OCI-LY7 (cell line): ENCODE measurements at regions not wholly inside any gene's neighbourhood (a gene's known extent, or its start where the extent isn't known, plus 50 kb on each side); places are given as distances from the start of the nearest gene placed in this dataset.

ENCODE experiments used
- BruUV-seq: library from RNA; stranded (reverse); fragments of 400-500 nt; replicated peaks from 2 replicates; lab custom pipeline; 2021; lab: Mats Ljungman, UMichigan
- CTCF ChIA-PET: fragments of 300-600 bp; sonication (Branson Sonifier 250); formaldehyde crosslinking; loops from one replicate; lab custom pipeline; 2022; ENCODE audit warnings: antibody characterized with exemption; ENCODE audit not compliant: unreplicated experiment; lab: Charles Lee
- POLR2A ChIA-PET: fragments of 300-600 bp; sonication (Branson Sonifier 250); formaldehyde crosslinking; loops from one replicate; lab custom pipeline; 2022; ENCODE audit warnings: antibody characterized with exemption; lab: Charles Lee
- DNase-seq: peaks from one replicate; pipeline ENCODE4 v3.0.0-alpha.2; 2015; ENCODE audit warnings: low spot score
- H2AFZ ChIP-seq: fragments of 200-600 bp; sonication (generic), shearing (Covaris generic); 2 replicates; pipeline ENCODE4 v1.6.1; 2014; ENCODE audit warnings: mild to moderate bottlenecking, antibody characterized with exemption, low read length, moderate library complexity
- H3K27ac ChIP-seq: fragments of 200-600 bp; sonication (generic); 2 replicates; pipeline ENCODE4 v1.5.1; 2014; ENCODE audit warnings: mixed run types, low read depth, mild to moderate bottlenecking, moderate library complexity, low read length, inconsistent platforms; ENCODE audit not compliant: poor library complexity, severe bottlenecking
- H3K36me3 ChIP-seq: fragments of 200-600 bp; sonication (generic); 2 replicates; pipeline ENCODE4 v1.6.1; 2014; ENCODE audit warnings: mild to moderate bottlenecking, antibody characterized with exemption, low read length, moderate library complexity, mixed read lengths; ENCODE audit not compliant: insufficient read depth
- H3K4me1 ChIP-seq: fragments of 200-600 bp; sonication (generic); 2 replicates; pipeline ENCODE4 v1.5.1; 2014; ENCODE audit warnings: mild to moderate bottlenecking, low read length; ENCODE audit not compliant: insufficient read depth, poor library complexity, severe bottlenecking
- H3K4me2 ChIP-seq: fragments of 200-600 bp; sonication (generic); 2 replicates; pipeline ENCODE4 v1.6.1; 2014; ENCODE audit warnings: mild to moderate bottlenecking, low read length
- H3K4me3 ChIP-seq: fragments of 200-600 bp; sonication (generic); 2 replicates; pipeline ENCODE4 v1.5.1; 2014; ENCODE audit warnings: mild to moderate bottlenecking, low read depth, low read length; ENCODE audit not compliant: poor library complexity, severe bottlenecking
- H3K79me2 ChIP-seq: fragments of 200-600 bp; sonication (generic); 2 replicates; pipeline ENCODE4 v1.6.1; 2016; ENCODE audit warnings: low read depth, mild to moderate bottlenecking, low read length, moderate library complexity, mixed read lengths; ENCODE audit not compliant: insufficient read depth
- H3K9me2 ChIP-seq: fragments of 200-600 bp; sonication (generic); 2 replicates; pipeline ENCODE4 v1.6.1; 2016; ENCODE audit warnings: mild to moderate bottlenecking, low read length, mixed read lengths; ENCODE audit not compliant: insufficient read depth
- H3K9me3 ChIP-seq: fragments of 200-600 bp; sonication (generic); 2 replicates; pipeline ENCODE4 v1.6.1; 2014; ENCODE audit warnings: mild to moderate bottlenecking, mixed run types, low read length, mixed read lengths
- H4K20me1 ChIP-seq: fragments of 200-600 bp; sonication (generic); 2 replicates; pipeline ENCODE4 v1.6.1; 2014; ENCODE audit warnings: mild to moderate bottlenecking, antibody characterized with exemption, low read length, moderate library complexity, mixed read lengths; ENCODE audit not compliant: insufficient read depth
- CTCF ChIP-seq: fragments of 200-600 bp; sonication (generic); conservative IDR thresholded peaks from 2 replicates; pipeline ENCODE4 v1.5.1; 2014; ENCODE audit warnings: mild to moderate bottlenecking, antibody characterized with exemption, low read length, moderate library complexity, mixed read lengths
- EZH2phosphoT487 ChIP-seq: fragments of 200-600 bp; sonication (generic); IDR thresholded peaks from 2 replicates; pipeline ENCODE4 v1.6.1; 2018; ENCODE audit warnings: low read depth, borderline replicate concordance, mild to moderate bottlenecking, mixed run types, antibody characterized with exemption, low read length, moderate library complexity, mixed read lengths
- intact Hi-C: fragments of 100-400 bp; cut with micrococcal nuclease; formaldehyde crosslinking; loops from one replicate; pipeline ENCODE4 v1.10.0; 2022; ENCODE audit not compliant: unreplicated experiment

GRCh38 chr3:64859625-64860535, 172.1 kb upstream of the ADAMTS9 start:
- Histone ChIP-seq H3K36me3 (no peaks in the 10 kb centered on the region), H3K4me1 (no peaks in the 10 kb centered on the region), H3K27ac (no peak overlapping the region), H4K20me1 (no peaks in the 10 kb centered on the region), H3K9me2 (no peaks in the 10 kb centered on the region), H3K9me3 (no peaks in the 10 kb centered on the region), H2AFZ (no peak overlapping the region), H3K4me2 (no peak overlapping the region), H3K4me3 (no peak overlapping the region), H3K79me2 (no peaks in the 10 kb centered on the region)
- TF ChIP-seq CTCF (no peak), EZH2phosphoT487 (no peak)
- no TSS peak for BruUV-seq
- ChIA-PET CTCF (no interaction called here), POLR2A (no interaction called here)
- intact Hi-C loops = no loop called here
- no peak for DNase-seq

GRCh38 chr3:64856977-64857516, 169.2 kb upstream of the ADAMTS9 start:
- Histone ChIP-seq H3K9me3 (no peaks in the 10 kb centered on the region), H2AFZ (no peak overlapping the region), H4K20me1 (no peaks in the 10 kb centered on the region), H3K9me2 (no peaks in the 10 kb centered on the region), H3K4me1 (no peaks in the 10 kb centered on the region), H3K4me3 (no peak overlapping the region), H3K79me2 (no peaks in the 10 kb centered on the region), H3K36me3 (no peaks in the 10 kb centered on the region), H3K4me2 (no peak overlapping the region), H3K27ac (no peak overlapping the region)
- BruUV-seq = no TSS peak
- CTCF ChIA-PET = no interaction called here
- POLR2A ChIA-PET = no interaction called here
- intact Hi-C loops = no loop called here
- DNase-seq = no peak
- TF ChIP-seq CTCF (no peak), EZH2phosphoT487 (no peak)

GRCh38 chr3:64856106-64856505, 168.3 kb upstream of the ADAMTS9 start:
- Histone ChIP-seq H3K9me3 (no peaks in the 10 kb centered on the region), H3K9me2 (no peaks in the 10 kb centered on the region), H3K27ac (no peak overlapping the region), H3K4me3 (no peak overlapping the region), H2AFZ (no peak overlapping the region), H3K4me1 (no peaks in the 10 kb centered on the region), H4K20me1 (no peaks in the 10 kb centered on the region), H3K4me2 (no peak overlapping the region), H3K36me3 (no peaks in the 10 kb centered on the region), H3K79me2 (no peaks in the 10 kb centered on the region)
- intact Hi-C loops = no loop called here
- ChIA-PET CTCF (no interaction called here), POLR2A (no interaction called here)
- no TSS peak for BruUV-seq
- no peak for DNase-seq
- TF ChIP-seq EZH2phosphoT487 = no peak
- no peak for TF ChIP-seq CTCF
